ENCODE measurements at regions not wholly inside any gene's neighbourhood (a gene's known extent, or its start where the extent isn't known, plus 50 kb on each side); places are given as distances from the start of the nearest gene placed in this dataset.
A peak's percentile ranks its signal among the peaks of the same experiment; 100 is the strongest.

GRCh38 chr10:3676564-3676963, 108.4 kb downstream of the KLF6 start:
- no peaks in the 10 kb centered on the region for H3K36me3 Mint-ChIP-seq
- no peaks in the 10 kb centered on the region for H3K9me3 Mint-ChIP-seq
- no peak for DNase-seq (ENCODE audit: low spot score in 2 of 2, unreplicated experiment in 2 of 2)
- no peak overlapping the region for H3K4me3 Mint-ChIP-seq
- H3K27me3 Mint-ChIP-seq (ENCODE audit: low read depth): no peaks in the 10 kb centered on the region
- TF ChIP-seq CTCF (IDR thresholded peaks at IDR 0.05; ENCODE audit: unreplicated experiment): no peak
- no peaks in the 10 kb centered on the region for H3K4me1 Mint-ChIP-seq
- no peak overlapping the region for H3K27ac Mint-ChIP-seq

GRCh38 chr10:3672220-3672619, 112.8 kb downstream of the KLF6 start:
- Mint-ChIP-seq H3K9me3 (no peaks in the 10 kb centered on the region), H3K27me3 (ENCODE audit: low read depth) (no peaks in the 10 kb centered on the region), H3K4me1 (peaks cover 12% of the 10 kb centered on the region), H3K4me3 (no peak overlapping the region), H3K36me3 (no peaks in the 10 kb centered on the region), H3K27ac (no peak overlapping the region)
- TF ChIP-seq CTCF (IDR thresholded peaks at IDR 0.05; ENCODE audit: unreplicated experiment): no peak
- DNase-seq (ENCODE audit: low spot score in 2 of 2, unreplicated experiment in 2 of 2): no peak

- peaks cover 14% of the 10 kb centered on the region for H3K4me1 Mint-ChIP-seq
- no peaks in the 10 kb centered on the region for H3K27me3 Mint-ChIP-seq (ENCODE audit: low read depth)
- H3K4me3 Mint-ChIP-seq: no peak overlapping the region
- no peak for TF ChIP-seq CTCF (IDR thresholded peaks at IDR 0.05; ENCODE audit: unreplicated experiment)
- no peaks in the 10 kb centered on the region for H3K9me3 Mint-ChIP-seq
- H3K27ac Mint-ChIP-seq: no peak overlapping the region
- no peaks in the 10 kb centered on the region for H3K36me3 Mint-ChIP-seq
- DNase-seq (ENCODE audit: low spot score in 2 of 2, unreplicated experiment in 2 of 2): no peak
These were observed 113.5 kb downstream of the KLF6 start for GRCh38 chr10:3671386-3671955.

GRCh38 chr10:3668966-3669330, 116.1 kb downstream of the KLF6 start:
- no peaks in the 10 kb centered on the region for H3K36me3 Mint-ChIP-seq
- TF ChIP-seq CTCF (IDR thresholded peaks at IDR 0.05; ENCODE audit: unreplicated experiment): no peak
- H3K27ac Mint-ChIP-seq: peak overlapping the region; percentile 98
- H3K4me1 Mint-ChIP-seq: peaks cover 14% of the 10 kb centered on the region
- no peaks in the 10 kb centered on the region for H3K27me3 Mint-ChIP-seq (ENCODE audit: low read depth)
- no peaks in the 10 kb centered on the region for H3K9me3 Mint-ChIP-seq
- peak overlapping the region; percentile 64 for H3K4me3 Mint-ChIP-seq
- no peak for DNase-seq (ENCODE audit: low spot score in 2 of 2, unreplicated experiment in 2 of 2)

GRCh38 chr10:3668276-3668965, 116.6 kb downstream of the KLF6 start:
- TF ChIP-seq CTCF (IDR thresholded peaks at IDR 0.05; ENCODE audit: unreplicated experiment): no peak
- DNase-seq (ENCODE audit: low spot score in 2 of 2, unreplicated experiment in 2 of 2): peak in 1 of 2 experiments; percentile 66
- Mint-ChIP-seq H3K36me3 (no peaks in the 10 kb centered on the region), H3K27ac (peak overlapping the region; percentile 98), H3K4me1 (peaks cover 14% of the 10 kb centered on the region), H3K27me3 (ENCODE audit: low read depth) (no peaks in the 10 kb centered on the region), H3K9me3 (no peaks in the 10 kb centered on the region), H3K4me3 (peak overlapping the region; percentile 64)

Measured in mesothelial cell of epicardium (in vitro differentiated cells).